Keratinocyte (primary cell): ENCODE measurements at regions not wholly inside any gene's neighbourhood (a gene's known extent, or its start where the extent isn't known, plus 50 kb on each side); places are given as distances from the start of the nearest gene placed in this dataset.

Experiments
- DNase-seq: peaks from one replicate; pipeline ENCODE4 v3.0.0-alpha.2; 2011; ENCODE audit warnings: low read depth, missing footprints, low spot score
- FAIRE-seq: peaks from 2 replicates; lab custom pipeline; 2011; peaks lifted over from hg19 to GRCh38; lab: Jason Lieb, UNC
- H2AFZ ChIP-seq: 2 replicates; pipeline ENCODE4 v1.6.0; 2012; ENCODE audit warnings: low read length, control low read depth, inconsistent platforms; ENCODE audit not compliant: control insufficient read depth
- H3K27ac ChIP-seq: 2 replicates; pipeline ENCODE4 v1.5.1; 2011; ENCODE audit warnings: low read length; ENCODE audit not compliant: control insufficient read depth, insufficient read depth
- H3K27me3 ChIP-seq: 3 replicates; pipeline ENCODE4 v1.6.0; 2011; ENCODE audit warnings: low read length; ENCODE audit not compliant: control insufficient read depth, insufficient read depth; ENCODE audit errors: extremely low read depth
- H3K36me3 ChIP-seq, 2 experiments: 2 replicates in 1 of 2; 3 replicates in 1 of 2; pipeline ENCODE4 v1.5.1; 2011; ENCODE audit warnings: low read length in 2 of 2, mild to moderate bottlenecking in 1 of 2; ENCODE audit not compliant: control insufficient read depth in 2 of 2, insufficient read depth in 2 of 2; ENCODE audit errors: extremely low read depth in 1 of 2
- H3K4me1 ChIP-seq: 3 replicates; pipeline ENCODE4 v1.5.1; 2011; ENCODE audit warnings: low read length; ENCODE audit not compliant: control insufficient read depth, insufficient read depth; ENCODE audit errors: extremely low read depth
- H3K4me2 ChIP-seq: 3 replicates; pipeline ENCODE4 v1.6.0; 2011; ENCODE audit warnings: low read depth, low read length; ENCODE audit not compliant: control insufficient read depth, insufficient read depth; ENCODE audit errors: extremely low read depth
- H3K4me3 ChIP-seq, 3 experiments: fragments of 200-600 bp in 1 of 3; sonication (generic) in 1 of 3; 2 replicates in 2 of 3; 3 replicates in 1 of 3; pipeline ENCODE4 v1.5.1; 2011 to 2016; ENCODE audit warnings: low read length in 3 of 3, mild to moderate bottlenecking in 3 of 3, control low read depth in 2 of 3, inconsistent platforms in 1 of 3, low read depth in 1 of 3, mixed read lengths in 1 of 3, mixed run types in 1 of 3, moderate library complexity in 1 of 3; ENCODE audit not compliant: control insufficient read depth in 2 of 3, insufficient read depth in 2 of 3; ENCODE audit errors: extremely low read depth in 1 of 3
- H3K79me2 ChIP-seq: 2 replicates; pipeline ENCODE4 v1.6.0; 2012; ENCODE audit warnings: low read length; ENCODE audit not compliant: control insufficient read depth, insufficient read depth
- H3K9ac ChIP-seq: 3 replicates; pipeline ENCODE4 v1.6.0; 2011; ENCODE audit warnings: low read length; ENCODE audit not compliant: control insufficient read depth, insufficient read depth; ENCODE audit errors: extremely low read depth
- H3K9me1 ChIP-seq: 3 replicates; pipeline ENCODE4 v1.6.0; 2011; ENCODE audit warnings: low read length; ENCODE audit not compliant: control insufficient read depth, insufficient read depth; ENCODE audit errors: extremely low read depth
- H3K9me3 ChIP-seq: 2 replicates; pipeline ENCODE4 v1.5.1; 2012; ENCODE audit warnings: low read depth, low read length; ENCODE audit not compliant: control insufficient read depth
- H4K20me1 ChIP-seq: 3 replicates; pipeline ENCODE4 v1.6.0; 2011; ENCODE audit warnings: low read length; ENCODE audit not compliant: control insufficient read depth, insufficient read depth; ENCODE audit errors: extremely low read depth
- EZH2 ChIP-seq: IDR thresholded peaks from one replicate; pipeline ENCODE4 v1.6.1; 2012; ENCODE audit warnings: inconsistent platforms, mild to moderate bottlenecking, low read length, moderate library complexity
- dilution Hi-C: fragments of 300-500 bp; cut with MboI; formaldehyde crosslinking; loops from one replicate; pipeline ENCODE4 v1.7.0; 2020; ENCODE audit warnings: low sequenced_read_pairs; ENCODE audit not compliant: extremely low pct_ligation_motif_present
- TF ChIP-seq, protein P1 (sequence below), 3 experiments: IDR thresholded peaks in 1 of 3; conservative IDR thresholded peaks in 1 of 3; optimal IDR thresholded peaks in 1 of 3; 2 replicates in 2 of 3; 3 replicates in 1 of 3; pipeline versions ENCODE3 to v1.5.1; 2011; ENCODE audit warnings: low read length in 3 of 3, mild to moderate bottlenecking in 3 of 3, moderate library complexity in 2 of 3, control low read depth in 1 of 3, inconsistent platforms in 1 of 3; ENCODE audit not compliant: insufficient read depth in 2 of 3; ENCODE audit errors: extremely low read depth in 1 of 3

GRCh38 chr4:100707786-100708185 lies 190.0 kb upstream of the EMCN start:
- no peaks in the 10 kb centered on the region for H3K36me3 ChIP-seq
- FAIRE-seq = no peak
- no peak for DNase-seq
- H3K79me2 ChIP-seq = no peaks in the 10 kb centered on the region
- H3K4me1 ChIP-seq = peaks cover 8% of the 10 kb centered on the region
- no peak overlapping the region for H3K27ac ChIP-seq
- H4K20me1 ChIP-seq = no peaks in the 10 kb centered on the region
- H3K4me2 ChIP-seq = no peak overlapping the region
- H3K9me1 ChIP-seq = no peaks in the 10 kb centered on the region
- H3K9me3 ChIP-seq = no peaks in the 10 kb centered on the region
- no peak overlapping the region for H2AFZ ChIP-seq
- no peaks in the 10 kb centered on the region for H3K27me3 ChIP-seq
- TF ChIP-seq EZH2 = no peak
- TF ChIP-seq, protein P1, sequence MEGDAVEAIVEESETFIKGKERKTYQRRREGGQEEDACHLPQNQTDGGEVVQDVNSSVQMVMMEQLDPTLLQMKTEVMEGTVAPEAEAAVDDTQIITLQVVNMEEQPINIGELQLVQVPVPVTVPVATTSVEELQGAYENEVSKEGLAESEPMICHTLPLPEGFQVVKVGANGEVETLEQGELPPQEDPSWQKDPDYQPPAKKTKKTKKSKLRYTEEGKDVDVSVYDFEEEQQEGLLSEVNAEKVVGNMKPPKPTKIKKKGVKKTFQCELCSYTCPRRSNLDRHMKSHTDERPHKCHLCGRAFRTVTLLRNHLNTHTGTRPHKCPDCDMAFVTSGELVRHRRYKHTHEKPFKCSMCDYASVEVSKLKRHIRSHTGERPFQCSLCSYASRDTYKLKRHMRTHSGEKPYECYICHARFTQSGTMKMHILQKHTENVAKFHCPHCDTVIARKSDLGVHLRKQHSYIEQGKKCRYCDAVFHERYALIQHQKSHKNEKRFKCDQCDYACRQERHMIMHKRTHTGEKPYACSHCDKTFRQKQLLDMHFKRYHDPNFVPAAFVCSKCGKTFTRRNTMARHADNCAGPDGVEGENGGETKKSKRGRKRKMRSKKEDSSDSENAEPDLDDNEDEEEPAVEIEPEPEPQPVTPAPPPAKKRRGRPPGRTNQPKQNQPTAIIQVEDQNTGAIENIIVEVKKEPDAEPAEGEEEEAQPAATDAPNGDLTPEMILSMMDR (optimal IDR thresholded peaks at IDR 0.05 in 1 of 3, IDR thresholded peaks at IDR 0.05 in 1 of 3, conservative IDR thresholded peaks at IDR 0.05 in 1 of 3; ENCODE audit: extremely low read depth in 1 of 3, insufficient read depth in 2 of 3, low read length in 3 of 3) = no peak
- dilution Hi-C loops = no loop called here
- H3K9ac ChIP-seq = no peak overlapping the region
- no peak overlapping the region for H3K4me3 ChIP-seq

- no peak overlapping the region for H3K4me3 ChIP-seq
- H4K20me1 ChIP-seq = no peaks in the 10 kb centered on the region
- TF ChIP-seq EZH2 = no peak
- TF ChIP-seq, protein P1 (optimal IDR thresholded peaks at IDR 0.05 in 1 of 3, IDR thresholded peaks at IDR 0.05 in 1 of 3, conservative IDR thresholded peaks at IDR 0.05 in 1 of 3; ENCODE audit: extremely low read depth in 1 of 3, insufficient read depth in 2 of 3, low read length in 3 of 3) = no peak
- H3K4me1 ChIP-seq = no peaks in the 10 kb centered on the region
- no peak for DNase-seq
- H3K9me1 ChIP-seq = no peaks in the 10 kb centered on the region
- no peak overlapping the region for H3K9ac ChIP-seq
- FAIRE-seq = no peak
- no peaks in the 10 kb centered on the region for H3K79me2 ChIP-seq
- no peak overlapping the region for H3K27ac ChIP-seq
- no peaks in the 10 kb centered on the region for H3K36me3 ChIP-seq
- no peak overlapping the region for H3K4me2 ChIP-seq
- H3K9me3 ChIP-seq = no peaks in the 10 kb centered on the region
- no peak overlapping the region for H2AFZ ChIP-seq
- dilution Hi-C loops = no loop called here
- H3K27me3 ChIP-seq = no peaks in the 10 kb centered on the region
Observed at GRCh38 chr4:100696531-100696930, 178.7 kb upstream of the EMCN start.
